ENCODE measurements at regions not wholly inside any gene's neighbourhood (a gene's known extent, or its start where the extent isn't known, plus 50 kb on each side); places are given as distances from the start of the nearest gene placed in this dataset.

GRCh38 chr2:64263315-64263714, 119.1 kb upstream of the PELI1 start:
- TF ChIP-seq POLR2AphosphoS5 (IDR thresholded peaks at IDR 0.05; ENCODE audit: low read depth) (no peak), CTCF (IDR thresholded peaks at IDR 0.05; ENCODE audit: insufficient read depth, low read length) (no peak), SPI1 (IDR thresholded peaks at IDR 0.05; ENCODE audit: borderline replicate concordance, low read depth) (no peak), REST (IDR thresholded peaks at IDR 0.05; ENCODE audit: insufficient replicate concordance, low read depth) (no peak), GABPA (IDR thresholded peaks at IDR 0.05; ENCODE audit: low read depth) (no peak)
